Stomach (tissue), 8 donors: ENCODE measurements at regions not wholly inside any gene's neighbourhood (a gene's known extent, or its start where the extent isn't known, plus 50 kb on each side); places are given as distances from the start of the nearest gene placed in this dataset.

ENCODE experiments used
- DNase-seq, 2 donors: peaks; one replicate each; pipeline versions ENCODE4 v3.0.0 to v3.0.0-alpha.2; 2013 to 2019
- H3K27ac ChIP-seq, 5 donors: fragments of 200-600 bp in 4 of 5; sonication (generic) in 4 of 5; one replicate each; pipeline ENCODE4 v1.5.1; 2013 to 2019; ENCODE audit warnings: mild to moderate bottlenecking in 1 of 5, moderate library complexity in 1 of 5
- H3K27me3 ChIP-seq, 3 donors: fragments of 200-600 bp; sonication (generic); one replicate each; pipeline ENCODE4 v1.5.1; 2017 to 2019; ENCODE audit warnings: mixed run types in 1 of 3
- H3K36me3 ChIP-seq, 4 donors: fragments of 200-600 bp; sonication (generic); 1 replicate in 3 of 4; 2 replicates in 1 of 4; pipeline ENCODE4 v1.5.1; 2016 to 2019
- H3K4me1 ChIP-seq, 4 donors: fragments of 200-600 bp; sonication (generic); one replicate each; pipeline ENCODE4 v1.5.1; 2016 to 2019
- H3K4me3 ChIP-seq, 4 donors: fragments of 200-600 bp; sonication (generic) in 3 of 4; one replicate each; pipeline ENCODE4 v1.5.1; 2016 to 2019; ENCODE audit warnings: mild to moderate bottlenecking in 1 of 4
- H3K9me3 ChIP-seq, 4 donors: fragments of 200-600 bp; sonication (generic); one replicate each; pipeline ENCODE4 v1.5.1; 2016 to 2019
- CTCF ChIP-seq, 7 experiments: fragments of 450-650 bp in 4 of 7; fragments of 200-600 bp in 3 of 7; sonication (generic) in 3 of 7; IDR thresholded peaks; one replicate each; pipeline ENCODE4 v1.5.1; 2016 to 2019; ENCODE audit warnings: antibody characterized with exemption in 7 of 7, control low read depth in 2 of 7, mild to moderate bottlenecking in 1 of 7
- EP300 ChIP-seq: sonication (generic); formaldehyde crosslinking; IDR thresholded peaks from one replicate; pipeline ENCODE4 v1.6.1; 2017; ENCODE audit warnings: antibody characterized with exemption
- POLR2A ChIP-seq, 4 donors: fragments of 450-650 bp; IDR thresholded peaks; one replicate each; pipeline ENCODE4 v1.6.1; 2016; ENCODE audit warnings: antibody characterized with exemption in 4 of 4, control low read depth in 2 of 4, mild to moderate bottlenecking in 1 of 4, moderate library complexity in 1 of 4
- POLR2AphosphoS5 ChIP-seq, 3 donors: sonication (generic); formaldehyde crosslinking; IDR thresholded peaks; one replicate each; pipeline ENCODE4 v1.6.1; 2016; ENCODE audit warnings: antibody characterized with exemption in 3 of 3
- WGBS, 5 donors: extraction: QIAGEN DNeasy Blood & Tissue Kit in 3 of 5; methylation state at CpG; one replicate each; pipeline versions ENCODE4 v1.1.5 to v1.1.7; 2013 to 2018; 5-methylcytosine and 5-hydroxymethylcytosine counted together
- intact Hi-C: fragments of 100-400 bp; cut with DNase I; formaldehyde crosslinking; loops from one replicate; pipeline ENCODE4 v1.15.1; 2023; ENCODE audit warnings: low total_unique reads
- donor health status: healthy with polysubstance abuse.
- donor health status: Bipolar disorder and iron deficiency.
- donor health status: healthy.

DNA sequence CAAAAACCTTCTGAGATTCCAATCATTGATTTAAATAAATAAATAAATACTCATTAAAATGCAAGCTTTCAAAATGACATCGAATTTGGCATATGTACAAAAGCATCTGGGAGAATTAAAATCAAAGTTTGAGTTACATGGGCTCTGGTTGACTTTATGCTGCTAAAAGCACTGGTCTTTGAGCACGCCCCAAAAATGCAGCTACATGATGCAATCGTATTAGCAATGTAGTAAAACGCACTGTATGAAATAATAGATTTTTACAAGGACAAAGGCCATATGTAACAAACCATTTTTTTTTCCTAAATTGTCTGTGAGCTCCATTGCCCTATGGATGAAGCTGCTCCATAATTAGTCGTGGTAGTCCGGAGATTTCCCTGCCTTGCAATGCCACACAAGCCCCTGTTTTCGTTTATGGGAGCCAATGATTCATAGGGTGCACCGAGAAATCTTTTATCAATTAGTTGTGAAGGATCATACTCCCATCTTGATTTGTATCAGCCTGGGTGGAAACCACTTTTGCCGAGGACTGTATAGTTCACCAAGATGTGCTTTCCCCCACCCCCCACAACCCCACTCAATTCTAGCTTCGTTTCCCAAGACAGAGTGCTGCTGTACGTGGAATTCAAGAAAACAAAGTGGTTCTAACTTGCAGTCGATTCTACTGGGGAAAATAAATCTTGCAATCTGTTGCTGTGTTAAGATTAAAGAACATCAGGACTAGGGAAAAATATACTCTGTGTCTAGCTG is 268.4 kb downstream of the IRS1 start:
- intact Hi-C loops = no loop called here
- Histone ChIP-seq H3K4me3 (no peak overlapping the region), H3K4me1 (no peaks in the 10 kb centered on the region), H3K27me3 (no peaks in the 10 kb centered on the region), H3K27ac (no peak overlapping the region), H3K36me3 (no peaks in the 10 kb centered on the region), H3K9me3 (no peaks in the 10 kb centered on the region)
- 85 to 92% (median 87%) methylated on average over 12 of the region's 12 CpGs for WGBS, 5 donors
- no peak for TF ChIP-seq POLR2AphosphoS5 (IDR thresholded peaks at IDR 0.05)
- no peak for TF ChIP-seq CTCF (IDR thresholded peaks at IDR 0.05)
- no peak for TF ChIP-seq EP300
- no peak for TF ChIP-seq POLR2A (IDR thresholded peaks at IDR 0.05)
- no peak for DNase-seq

- no peaks in the 10 kb centered on the region for H3K9me3 ChIP-seq
- intact Hi-C loops = no loop called here
- no peaks in the 10 kb centered on the region for H3K36me3 ChIP-seq
- no peak overlapping the region for H3K4me3 ChIP-seq
- DNase-seq = no peak
- 88 to 98% (median 95%) methylated on average over 2 of the region's 2 CpGs for WGBS, 5 donors
- no peak for TF ChIP-seq POLR2AphosphoS5 (IDR thresholded peaks at IDR 0.05)
- no peak for TF ChIP-seq POLR2A (IDR thresholded peaks at IDR 0.05)
- no peak for TF ChIP-seq CTCF (IDR thresholded peaks at IDR 0.05)
- no peak for TF ChIP-seq EP300
- H3K27ac ChIP-seq = no peak overlapping the region
- no peaks in the 10 kb centered on the region for H3K27me3 ChIP-seq
- H3K4me1 ChIP-seq = no peaks in the 10 kb centered on the region
Measured at GRCh38 chr2:226529556-226529955, 270.1 kb downstream of the IRS1 start.

GRCh38 chr2:226526716-226527115 is 272.9 kb downstream of the IRS1 start:
- Histone ChIP-seq H3K4me3 (no peak overlapping the region), H3K36me3 (no peaks in the 10 kb centered on the region), H3K9me3 (no peaks in the 10 kb centered on the region), H3K27ac (peak overlapping the region in 1 of 5 donors; percentile 63), H3K27me3 (no peaks in the 10 kb centered on the region), H3K4me1 (no peaks in the 10 kb centered on the region)
- DNase-seq = peak in 1 of 2 donors; percentile 13
- no peak for TF ChIP-seq POLR2AphosphoS5 (IDR thresholded peaks at IDR 0.05)
- no peak for TF ChIP-seq EP300
- no peak for TF ChIP-seq CTCF (IDR thresholded peaks at IDR 0.05)
- no peak for TF ChIP-seq POLR2A (IDR thresholded peaks at IDR 0.05)
- WGBS, 5 donors = 50 to 62% (median 51%) methylated on average over 3 of the region's 3 CpGs
- intact Hi-C loops = no loop called here

DNA sequence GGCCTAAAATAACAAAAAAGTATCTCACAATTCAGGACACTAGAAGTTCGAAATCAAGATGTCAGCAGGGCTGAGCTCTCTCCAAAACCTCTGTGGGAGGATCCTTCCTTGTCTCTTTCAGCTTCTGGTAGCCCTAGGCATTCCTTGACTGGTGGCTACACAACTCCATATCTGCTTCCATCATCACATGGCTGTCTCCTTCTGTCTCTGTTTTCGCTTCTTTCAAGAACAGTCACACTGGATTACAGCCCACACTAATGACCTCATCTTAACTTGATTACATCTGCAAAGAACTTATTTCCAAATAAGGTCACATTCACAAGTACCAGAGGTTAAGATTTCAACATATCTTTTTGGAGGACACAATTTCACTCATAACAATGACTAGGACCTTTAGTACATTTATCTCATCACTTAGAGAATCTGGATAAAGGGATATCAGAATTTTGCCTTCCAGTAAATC is 275.2 kb downstream of the IRS1 start:
- intact Hi-C loops = no loop called here
- no peaks in the 10 kb centered on the region for H3K4me1 ChIP-seq
- WGBS, 5 donors = 73 to 84% (median 78%) methylated on average over 2 of the region's 2 CpGs
- DNase-seq = peak in 1 of 2 donors; percentile 12
- H3K4me3 ChIP-seq = no peak overlapping the region
- H3K27me3 ChIP-seq = no peaks in the 10 kb centered on the region
- peak overlapping the region in 4 of 5 donors; percentile 23 to 76 (median 45) for H3K27ac ChIP-seq
- H3K9me3 ChIP-seq = peaks cover 0 to 7% (median 0%) of the 10 kb centered on the region in 4 donors
- no peaks in the 10 kb centered on the region for H3K36me3 ChIP-seq
- peak; percentile 16 to 67 (median 45) for TF ChIP-seq POLR2AphosphoS5 (IDR thresholded peaks at IDR 0.05)
- TF ChIP-seq POLR2A (IDR thresholded peaks at IDR 0.05) = no peak

DNA sequence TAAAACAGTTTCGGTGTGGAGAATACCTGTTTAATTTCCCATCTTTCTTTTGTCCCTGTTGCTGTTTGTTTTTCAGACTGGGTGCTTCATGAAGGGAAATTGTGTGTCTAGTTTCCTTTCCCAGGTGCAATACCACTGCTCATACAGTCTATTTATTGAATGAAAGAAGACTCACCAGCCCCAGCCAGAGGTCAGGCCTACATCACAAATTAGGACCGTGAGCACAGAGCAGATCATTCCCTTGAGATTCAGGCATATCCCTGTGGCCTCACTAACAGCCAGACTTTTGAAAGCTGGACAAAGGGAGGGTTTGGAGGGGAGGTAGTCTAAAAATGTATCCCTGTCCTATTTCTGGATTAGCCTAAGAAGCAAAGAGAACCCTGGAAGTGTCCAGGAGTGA is 278.9 kb downstream of the IRS1 start:
- intact Hi-C loops = no loop called here
- Histone ChIP-seq H3K9me3 (peaks cover 0 to 7% (median 0%) of the 10 kb centered on the region in 4 donors), H3K27me3 (no peaks in the 10 kb centered on the region), H3K4me3 (no peak overlapping the region), H3K27ac (no peak overlapping the region), H3K36me3 (no peaks in the 10 kb centered on the region), H3K4me1 (no peaks in the 10 kb centered on the region)
- TF ChIP-seq POLR2AphosphoS5 (IDR thresholded peaks at IDR 0.05) (no peak), EP300 (no peak), POLR2A (IDR thresholded peaks at IDR 0.05) (no peak), CTCF (IDR thresholded peaks at IDR 0.05) (no peak)
- 82 to 95% (median 84%) methylated on average over 2 of the region's 2 CpGs for WGBS, 5 donors
- DNase-seq = no peak
